Umbilical cord (tissue), 1 donor: ENCODE measurements at regions not wholly inside any gene's neighbourhood (a gene's known extent, or its start where the extent isn't known, plus 50 kb on each side); places are given as distances from the start of the nearest gene placed in this dataset.
"Not testable (repeated sequence)": the region's sequence is repeated elsewhere in the genome, so short reads cannot be mapped to it uniquely, and the experiment has no call there.

Experiments used
- DNase-seq: peaks from one replicate; pipeline ENCODE4 v3.0.0-alpha.2; 2015; ENCODE audit warnings: low spot score

- DNase-seq = no peak
Measured at GRCh38 chr1:184858288-184858687, 103.6 kb upstream of the EDEM3 start.

GRCh38 chr1:184854496-184855140 lies 100.0 kb upstream of the EDEM3 start:
- no peak for DNase-seq

- DNase-seq = no peak
Measured at GRCh38 chr1:184854036-184854435, 99.4 kb upstream of the EDEM3 start.

GRCh38 chr1:184851822-184852746 lies 97.4 kb upstream of the EDEM3 start:
- DNase-seq = no peak

GRCh38 chr1:184843732-184844495 lies 89.3 kb upstream of the EDEM3 start:
- no peak for DNase-seq

GRCh38 chr1:184840596-184840995 lies 85.9 kb upstream of the EDEM3 start:
- DNase-seq = no peak

GRCh38 chr1:184838504-184838951 lies 83.9 kb upstream of the EDEM3 start:
- peak; percentile 96 for DNase-seq

- no peak for DNase-seq
Measured at GRCh38 chr1:184836934-184837895, 82.6 kb upstream of the EDEM3 start.

- DNase-seq = no peak
Measured at GRCh38 chr1:184836141-184836540, 81.5 kb upstream of the EDEM3 start.

GRCh38 chr1:184833994-184834393 lies 79.3 kb upstream of the EDEM3 start:
- DNase-seq = not testable (repeated sequence)

- DNase-seq = no peak
Measured at GRCh38 chr1:184832517-184832916, 77.9 kb upstream of the EDEM3 start.

GRCh38 chr1:184829496-184829895 lies 74.8 kb upstream of the EDEM3 start:
- DNase-seq = not testable (repeated sequence)

GRCh38 chr1:184828369-184828717 lies 73.7 kb upstream of the EDEM3 start:
- no peak for DNase-seq

- DNase-seq = peak; percentile 71
Measured at GRCh38 chr1:184827600-184828368, 73.1 kb upstream of the EDEM3 start.

GRCh38 chr1:184826001-184826400 lies 71.3 kb upstream of the EDEM3 start:
- DNase-seq = no peak

GRCh38 chr1:184825571-184825970 lies 70.9 kb upstream of the EDEM3 start:
- peak; percentile 44 for DNase-seq

GRCh38 chr1:184824691-184825323 lies 70.1 kb upstream of the EDEM3 start:
- DNase-seq = no peak

- peak; percentile 85 for DNase-seq
Measured at GRCh38 chr1:184823080-184823479, 68.4 kb upstream of the EDEM3 start.

- DNase-seq = no peak
Measured at GRCh38 chr1:184822267-184822666, 67.6 kb upstream of the EDEM3 start.

GRCh38 chr1:184821658-184822057 lies 67.0 kb upstream of the EDEM3 start:
- DNase-seq = peak; percentile 69
